Bronchial epithelial cell (primary cell): ENCODE measurements at regions not wholly inside any gene's neighbourhood (a gene's known extent, or its start where the extent isn't known, plus 50 kb on each side); places are given as distances from the start of the nearest gene placed in this dataset.

Experiments
- DNase-seq: peaks from one replicate; pipeline ENCODE4 v3.0.0-alpha.2; 2010; ENCODE audit warnings: low read depth
- FAIRE-seq: peaks from 2 replicates; lab custom pipeline; 2011; peaks lifted over from hg19 to GRCh38; lab: Jason Lieb, UNC
- H3K27me3 ChIP-seq: 2 replicates; pipeline ENCODE4 v1.5.1; 2011; ENCODE audit warnings: low read length; ENCODE audit not compliant: control insufficient read depth, insufficient read depth
- H3K36me3 ChIP-seq: 2 replicates; pipeline ENCODE4 v1.5.1; 2011; ENCODE audit warnings: low read length; ENCODE audit not compliant: control insufficient read depth, insufficient read depth
- H3K4me3 ChIP-seq: 2 replicates; pipeline ENCODE4 v1.5.1; 2011; ENCODE audit warnings: mild to moderate bottlenecking, low read depth, low read length, control low read depth
- TF ChIP-seq, protein P1 (sequence below): IDR thresholded peaks from 2 replicates; pipeline ENCODE4 v1.5.1; 2011; ENCODE audit warnings: mild to moderate bottlenecking, moderate library complexity, low read length, control low read depth, inconsistent platforms; ENCODE audit not compliant: insufficient read depth, severe bottlenecking

DNA sequence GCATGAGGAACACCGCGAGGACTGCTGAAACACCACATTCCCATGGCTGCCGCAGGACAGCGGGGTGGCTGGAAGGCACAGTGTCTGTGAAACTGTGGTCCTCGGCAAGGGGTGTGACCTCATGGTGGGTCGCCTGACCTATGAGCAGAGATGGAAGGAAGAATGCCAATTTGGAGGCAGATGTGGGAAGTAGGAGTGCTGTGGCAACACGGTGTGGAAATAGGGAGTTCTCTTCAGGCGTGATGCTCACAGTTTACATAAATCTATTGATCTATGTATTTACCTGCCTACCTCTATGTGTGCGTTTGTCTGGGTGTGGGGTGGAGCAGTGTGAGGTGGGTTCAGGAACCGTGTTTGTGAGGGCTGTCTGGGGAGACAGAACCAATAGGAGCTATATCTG, 62.3 kb upstream of the LSM6 start:
- TF ChIP-seq, protein P1, sequence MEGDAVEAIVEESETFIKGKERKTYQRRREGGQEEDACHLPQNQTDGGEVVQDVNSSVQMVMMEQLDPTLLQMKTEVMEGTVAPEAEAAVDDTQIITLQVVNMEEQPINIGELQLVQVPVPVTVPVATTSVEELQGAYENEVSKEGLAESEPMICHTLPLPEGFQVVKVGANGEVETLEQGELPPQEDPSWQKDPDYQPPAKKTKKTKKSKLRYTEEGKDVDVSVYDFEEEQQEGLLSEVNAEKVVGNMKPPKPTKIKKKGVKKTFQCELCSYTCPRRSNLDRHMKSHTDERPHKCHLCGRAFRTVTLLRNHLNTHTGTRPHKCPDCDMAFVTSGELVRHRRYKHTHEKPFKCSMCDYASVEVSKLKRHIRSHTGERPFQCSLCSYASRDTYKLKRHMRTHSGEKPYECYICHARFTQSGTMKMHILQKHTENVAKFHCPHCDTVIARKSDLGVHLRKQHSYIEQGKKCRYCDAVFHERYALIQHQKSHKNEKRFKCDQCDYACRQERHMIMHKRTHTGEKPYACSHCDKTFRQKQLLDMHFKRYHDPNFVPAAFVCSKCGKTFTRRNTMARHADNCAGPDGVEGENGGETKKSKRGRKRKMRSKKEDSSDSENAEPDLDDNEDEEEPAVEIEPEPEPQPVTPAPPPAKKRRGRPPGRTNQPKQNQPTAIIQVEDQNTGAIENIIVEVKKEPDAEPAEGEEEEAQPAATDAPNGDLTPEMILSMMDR: no peak
- H3K27me3 ChIP-seq: no peaks in the 10 kb centered on the region
- no peaks in the 10 kb centered on the region for H3K36me3 ChIP-seq
- H3K4me3 ChIP-seq: no peak overlapping the region
- peak; percentile 52 for FAIRE-seq
- DNase-seq: no peak

DNA sequence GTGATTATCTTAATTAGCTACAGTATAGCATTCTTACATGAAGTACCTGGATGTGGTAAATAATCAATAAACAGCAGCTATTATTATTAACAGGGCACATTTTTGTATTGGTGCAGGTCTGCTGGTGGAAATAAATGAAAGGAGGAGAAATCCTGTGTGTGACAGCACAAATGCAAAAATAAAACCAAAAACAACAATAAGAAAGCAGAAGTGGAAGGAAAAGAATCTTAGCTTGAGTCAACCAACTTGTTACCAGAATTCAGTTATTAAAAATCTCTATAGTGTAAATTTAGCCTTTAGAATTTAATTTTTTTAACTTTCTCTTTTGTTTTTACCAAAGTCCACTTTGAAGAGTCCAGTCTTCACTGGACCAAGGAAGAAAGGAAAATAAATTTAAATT, 63.1 kb upstream of the LSM6 start:
- no peaks in the 10 kb centered on the region for H3K36me3 ChIP-seq
- TF ChIP-seq, protein P1: no peak
- H3K27me3 ChIP-seq: no peaks in the 10 kb centered on the region
- no peak for FAIRE-seq
- no peak for DNase-seq
- no peak overlapping the region for H3K4me3 ChIP-seq

DNA sequence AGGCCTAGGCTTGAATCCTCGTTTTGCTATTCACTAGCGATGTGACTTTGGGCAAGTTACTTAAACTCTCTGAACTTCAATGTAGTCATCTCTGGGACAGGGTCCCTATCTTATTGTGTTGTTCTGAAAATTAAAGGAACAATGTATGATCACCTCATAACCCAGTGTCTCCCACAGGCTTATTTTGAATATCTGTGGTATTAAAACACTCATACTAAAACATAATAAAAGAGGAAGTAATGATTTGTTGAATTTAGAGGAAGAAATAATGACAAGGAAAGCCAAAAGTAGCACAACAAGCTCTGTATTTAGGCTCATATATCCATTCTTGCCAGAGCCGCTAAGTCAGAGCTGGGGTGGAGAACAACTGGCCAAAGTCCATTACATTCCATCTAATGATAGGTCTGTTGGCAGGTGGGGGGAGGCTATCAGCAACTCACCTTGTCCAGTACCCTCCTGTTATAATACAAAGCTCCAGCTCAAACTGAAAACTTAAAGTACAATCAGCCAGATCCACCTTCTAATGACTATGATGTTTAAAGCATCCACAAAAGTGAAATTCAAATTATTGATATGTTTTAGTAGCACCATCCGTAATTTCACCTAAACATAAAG, 64.5 kb upstream of the LSM6 start:
- FAIRE-seq: no peak
- H3K4me3 ChIP-seq: no peak overlapping the region
- H3K36me3 ChIP-seq: no peaks in the 10 kb centered on the region
- H3K27me3 ChIP-seq: no peaks in the 10 kb centered on the region
- no peak for DNase-seq
- TF ChIP-seq, protein P1: no peak

DNA sequence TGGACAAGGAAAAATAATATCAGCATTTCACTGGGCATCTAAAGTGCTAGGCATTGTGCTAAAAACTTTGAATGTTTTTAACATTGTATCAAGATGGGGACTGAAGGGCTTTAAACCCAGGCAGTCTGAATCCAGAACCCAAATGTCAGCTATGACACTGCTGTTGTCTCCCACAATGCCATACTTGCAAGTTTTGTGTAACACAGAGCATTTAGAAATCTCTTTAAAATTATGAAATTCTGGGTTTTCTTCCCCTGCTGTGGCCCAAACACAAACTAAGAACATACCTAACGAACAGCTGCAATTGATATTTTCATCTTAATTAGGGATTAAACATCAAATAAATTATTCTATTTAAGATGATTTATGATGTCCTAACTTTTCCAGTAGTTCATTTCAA, 66.8 kb upstream of the LSM6 start:
- TF ChIP-seq, protein P1: no peak
- H3K36me3 ChIP-seq: no peaks in the 10 kb centered on the region
- no peak for DNase-seq
- no peak overlapping the region for H3K4me3 ChIP-seq
- H3K27me3 ChIP-seq: no peaks in the 10 kb centered on the region
- no peak for FAIRE-seq

DNA sequence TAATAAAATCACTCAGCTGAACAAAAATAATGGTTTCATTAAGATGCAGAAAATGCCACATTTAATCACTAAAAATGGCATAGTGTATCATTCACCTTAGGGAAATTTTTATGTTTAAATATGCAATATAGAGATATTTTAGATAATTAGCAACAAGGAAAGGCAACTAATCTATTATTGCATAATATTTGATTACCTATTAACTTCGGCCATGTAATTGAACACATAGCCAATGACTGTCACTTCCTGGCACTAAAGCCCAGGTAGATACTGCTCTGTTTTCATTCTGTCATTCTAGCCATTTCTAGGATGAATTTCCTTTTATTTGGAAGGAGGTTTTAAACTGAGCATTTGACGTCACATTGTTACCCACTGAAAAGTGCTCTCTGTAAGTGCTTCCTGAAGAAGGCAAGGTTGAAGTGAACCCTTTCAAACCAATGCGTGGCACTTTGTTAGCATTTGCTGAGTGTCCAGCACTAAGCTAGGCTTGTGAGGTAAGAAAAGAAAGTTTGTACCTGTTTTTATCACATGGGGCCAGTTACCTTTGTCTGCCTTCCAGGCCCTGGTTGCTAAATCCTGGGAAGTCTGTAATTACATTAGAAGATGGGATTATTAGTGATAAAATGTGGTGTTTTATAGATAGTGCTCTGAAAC, 67.8 kb upstream of the LSM6 start:
- FAIRE-seq: no peak
- no peak overlapping the region for H3K4me3 ChIP-seq
- no peak for DNase-seq
- TF ChIP-seq, protein P1: no peak
- no peaks in the 10 kb centered on the region for H3K36me3 ChIP-seq
- no peaks in the 10 kb centered on the region for H3K27me3 ChIP-seq
